Fibroblast of skin of back (primary cell): ENCODE measurements at regions not wholly inside any gene's neighbourhood (a gene's known extent, or its start where the extent isn't known, plus 50 kb on each side); places are given as distances from the start of the nearest gene placed in this dataset.

ENCODE experiments used
- DNase-seq: peaks from one replicate; pipeline ENCODE4 v3.0.0-alpha.2; 2013

DNA sequence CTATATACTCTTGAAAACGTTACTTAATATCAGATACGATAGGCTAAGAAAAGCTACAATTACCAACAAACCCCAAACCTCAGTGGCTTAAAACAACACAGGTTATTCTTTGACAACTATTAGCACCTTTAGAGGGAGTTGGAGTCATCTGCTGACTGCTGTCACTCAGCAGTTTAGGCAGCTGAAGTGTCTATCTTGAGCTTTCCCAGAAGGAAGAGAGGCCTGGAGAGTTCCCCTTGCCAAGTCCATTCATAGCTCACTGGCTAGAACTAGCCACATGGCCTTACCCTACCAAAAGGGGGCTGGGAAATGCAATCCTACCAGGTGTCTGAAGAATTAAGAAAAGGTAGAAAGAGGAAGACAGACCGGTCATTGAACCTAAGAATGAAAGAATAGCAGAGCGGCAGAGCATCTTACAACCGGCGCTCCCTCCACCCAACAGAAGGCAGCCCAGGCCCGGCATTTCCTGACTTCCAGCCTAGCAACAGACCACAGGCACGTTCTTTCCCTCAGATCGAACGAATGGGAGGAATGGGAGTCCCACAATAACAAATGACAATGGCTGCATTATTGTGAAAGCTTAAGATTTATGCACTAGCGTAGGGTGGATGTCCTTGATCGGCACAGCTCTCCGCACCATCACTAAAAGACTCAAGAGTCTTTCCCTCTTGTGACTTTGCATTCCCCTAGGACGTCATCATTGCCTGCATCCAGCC lies 211.2 kb upstream of the CTAGE1 start:
- no peak for DNase-seq

DNA sequence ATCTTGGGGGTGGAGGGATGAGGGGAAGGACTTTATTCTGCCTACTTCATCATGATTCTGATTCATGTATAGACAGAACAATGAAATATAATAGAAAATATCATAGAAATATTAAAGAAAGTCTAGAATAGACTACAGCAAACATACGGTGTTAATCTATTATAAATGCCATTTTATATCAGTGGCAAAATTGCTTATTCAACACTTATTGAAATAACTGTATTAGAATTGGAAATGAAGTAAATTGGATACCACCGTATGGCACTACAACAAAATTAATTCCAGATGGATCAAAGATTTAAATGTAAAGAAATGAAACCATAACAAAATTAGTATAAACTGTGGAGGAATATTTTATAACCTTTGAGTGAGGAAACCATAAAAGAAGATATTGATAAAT lies 213.3 kb upstream of the CTAGE1 start:
- DNase-seq: no peak

DNA sequence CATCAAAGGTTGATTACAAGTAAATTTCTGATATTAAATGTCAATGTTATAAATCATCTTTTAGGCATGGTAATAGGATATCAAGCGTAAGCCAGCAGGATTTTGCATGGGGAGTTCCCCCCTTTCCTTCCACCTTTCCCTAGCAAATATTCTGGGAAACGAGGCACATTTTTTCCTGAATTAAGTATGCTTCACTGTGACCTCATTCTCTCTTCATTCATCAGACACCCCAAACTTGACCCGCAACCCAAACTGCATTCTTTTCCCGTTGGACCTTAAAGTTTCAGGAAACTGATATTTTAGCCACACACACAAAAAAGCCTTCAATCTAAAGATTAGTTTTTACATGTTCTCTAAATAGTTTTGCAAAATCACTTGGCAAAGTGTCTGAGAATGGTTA lies 214.5 kb upstream of the CTAGE1 start:
- no peak for DNase-seq

DNA sequence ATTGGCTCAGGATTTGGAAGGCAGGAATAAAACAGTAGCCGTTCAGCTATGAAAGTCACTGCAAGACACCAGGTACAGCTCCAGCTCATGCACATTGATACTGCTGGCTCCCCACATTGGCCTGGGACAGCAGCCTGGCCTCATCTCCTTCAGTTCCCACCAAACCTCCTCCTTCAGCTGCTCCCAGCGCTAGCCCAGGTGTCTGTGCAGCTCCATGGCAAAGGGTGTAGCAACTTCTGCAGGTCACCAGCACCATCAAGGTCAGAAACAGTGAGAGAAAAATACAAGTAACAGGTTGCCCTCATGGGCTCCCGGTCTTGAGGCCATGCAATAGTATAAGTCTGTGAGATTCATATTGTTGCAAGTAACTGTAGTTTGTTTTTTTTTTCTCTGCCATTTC lies 216.7 kb upstream of the CTAGE1 start:
- DNase-seq: no peak

DNA sequence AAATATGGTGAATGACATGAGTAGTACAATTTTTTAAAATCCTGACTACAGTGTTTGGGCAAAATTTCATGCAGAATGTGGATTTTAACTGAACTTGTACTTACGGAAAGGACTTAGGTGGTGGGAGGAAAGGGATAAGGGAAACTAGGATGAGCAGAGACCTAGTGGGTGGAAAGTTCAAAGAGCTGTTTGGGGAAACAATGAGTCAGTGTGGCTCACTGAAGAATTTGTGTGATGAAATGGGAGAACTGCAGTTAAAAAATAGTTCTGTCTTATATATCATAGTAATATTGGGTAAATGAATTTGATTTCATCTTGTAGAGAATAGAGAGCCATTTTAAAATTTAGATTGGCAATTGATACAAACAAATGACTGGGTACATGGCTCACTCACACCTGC lies 220.1 kb upstream of the CTAGE1 start:
- DNase-seq: peak; percentile 68

DNA sequence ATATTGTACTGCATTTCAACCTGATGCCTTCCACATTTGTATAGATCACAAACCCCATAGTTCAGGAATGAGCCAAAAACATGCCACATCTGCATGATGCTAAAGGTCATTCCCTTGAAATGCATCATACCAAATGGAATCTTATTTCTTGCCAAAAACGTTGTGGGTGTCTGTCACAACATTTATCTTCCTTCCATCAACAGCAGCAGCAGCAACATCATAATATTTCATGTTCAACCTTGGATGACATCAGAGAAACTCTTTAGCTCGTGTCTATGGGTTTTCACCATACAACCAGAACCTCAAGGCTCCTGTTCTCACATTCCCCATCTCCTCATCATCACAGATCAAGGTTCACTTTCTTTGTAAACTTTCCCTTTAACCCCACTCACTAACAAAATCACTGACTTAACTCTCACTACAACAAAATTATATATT lies 221.3 kb upstream of the CTAGE1 start:
- DNase-seq: peak; percentile 93

DNA sequence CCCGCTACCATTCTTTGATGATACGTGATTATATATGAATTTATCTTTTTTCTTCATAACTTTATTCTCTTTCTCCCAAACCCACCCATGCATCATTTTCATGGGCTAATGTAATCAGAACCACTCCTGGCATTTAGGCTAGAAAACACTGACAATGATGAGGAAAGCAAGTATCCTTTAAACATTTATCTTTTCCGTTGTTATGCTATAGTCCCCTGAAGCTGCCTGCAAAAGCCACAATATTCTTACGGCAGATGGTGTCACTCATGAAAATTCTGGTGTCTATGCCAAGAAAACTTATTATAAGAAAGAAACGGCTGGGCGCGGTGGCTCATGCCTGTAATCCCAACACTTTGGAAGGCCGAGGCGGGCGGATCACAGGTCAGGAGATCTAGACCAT lies 221.8 kb upstream of the CTAGE1 start:
- DNase-seq: peak; percentile 38

DNA sequence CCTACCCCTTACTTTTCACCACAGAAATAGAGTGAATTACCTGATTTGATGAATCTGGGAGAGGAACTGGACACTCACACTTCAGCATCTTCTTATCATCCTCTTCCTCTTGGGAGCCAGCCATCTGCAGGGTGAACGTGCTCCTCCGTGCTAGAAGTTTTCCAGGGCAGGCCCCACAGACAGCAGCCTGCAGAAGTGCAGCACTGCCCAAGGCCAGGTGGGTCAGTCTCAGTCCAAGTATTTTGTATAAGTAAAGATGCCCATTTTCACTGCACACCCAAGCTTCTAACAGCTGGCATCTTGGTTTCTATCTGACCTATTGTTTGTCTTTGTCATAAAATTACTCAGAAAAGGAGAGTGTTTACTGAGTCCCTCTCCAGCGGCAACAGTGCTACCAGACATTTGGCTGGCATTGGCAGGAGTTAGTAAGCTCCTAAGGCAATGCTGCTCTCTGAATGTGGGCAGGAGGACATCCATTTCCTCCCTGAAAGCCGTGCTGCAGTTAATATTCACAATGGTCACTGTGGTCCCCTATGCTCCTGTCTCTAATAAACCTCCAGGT lies 222.6 kb upstream of the CTAGE1 start:
- no peak for DNase-seq

DNA sequence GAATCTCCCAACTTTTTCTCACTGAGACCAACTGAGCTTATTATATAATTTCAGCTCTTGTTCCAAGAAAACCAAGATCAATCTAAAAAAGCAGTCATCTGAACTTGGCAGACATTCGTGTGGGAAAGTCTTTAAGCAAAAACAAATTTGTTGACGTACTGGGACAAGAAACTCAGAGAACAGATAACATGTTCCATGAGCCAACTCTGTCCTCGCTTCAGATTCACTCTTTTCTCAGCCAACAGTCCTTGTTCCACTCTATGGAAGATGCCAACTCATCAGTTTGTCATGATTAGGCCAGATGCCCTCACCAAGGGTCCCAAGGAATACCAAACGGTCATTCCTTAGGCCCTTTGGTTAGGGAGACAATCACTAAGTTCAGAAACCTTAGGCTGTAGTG lies 224.2 kb upstream of the CTAGE1 start:
- no peak for DNase-seq

DNA sequence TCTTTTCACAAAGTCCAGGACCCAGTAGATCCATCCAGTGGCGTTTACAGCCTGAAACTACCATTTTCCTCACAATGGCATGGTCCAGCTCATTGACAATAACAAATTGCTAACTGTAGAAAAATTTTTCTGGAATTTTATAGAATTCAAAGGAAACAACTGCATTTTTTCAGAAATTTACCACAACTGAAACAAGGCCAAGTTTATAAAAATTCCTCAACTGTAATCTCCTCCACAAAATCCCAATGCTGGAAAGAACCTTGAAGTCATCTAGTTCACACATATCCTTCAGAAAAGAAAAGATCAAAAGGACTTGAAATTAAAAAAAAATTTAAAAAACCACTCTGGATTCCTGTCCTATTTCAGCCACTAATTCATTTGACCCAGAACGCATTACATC lies 226.0 kb upstream of the CTAGE1 start:
- peak; percentile 50 for DNase-seq

DNA sequence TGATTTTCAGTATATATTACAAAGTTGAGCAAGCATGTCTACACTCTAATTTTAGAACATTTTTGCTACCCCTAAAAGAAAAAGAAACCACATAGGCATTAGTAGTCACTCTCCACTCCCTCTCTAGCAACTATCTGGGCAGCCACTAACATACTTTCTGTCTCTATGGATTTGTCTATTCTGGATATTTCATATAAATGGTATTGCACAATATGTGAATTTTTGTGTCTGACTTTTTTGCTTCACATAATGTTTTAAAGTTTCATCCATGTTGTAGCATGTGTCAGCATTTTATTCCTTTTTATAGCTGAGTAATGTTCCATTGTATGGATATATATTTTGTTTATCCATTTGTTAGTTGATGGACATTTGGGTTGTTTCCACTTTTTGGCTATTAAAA lies 232.5 kb upstream of the CTAGE1 start:
- DNase-seq: peak; percentile 67

DNA sequence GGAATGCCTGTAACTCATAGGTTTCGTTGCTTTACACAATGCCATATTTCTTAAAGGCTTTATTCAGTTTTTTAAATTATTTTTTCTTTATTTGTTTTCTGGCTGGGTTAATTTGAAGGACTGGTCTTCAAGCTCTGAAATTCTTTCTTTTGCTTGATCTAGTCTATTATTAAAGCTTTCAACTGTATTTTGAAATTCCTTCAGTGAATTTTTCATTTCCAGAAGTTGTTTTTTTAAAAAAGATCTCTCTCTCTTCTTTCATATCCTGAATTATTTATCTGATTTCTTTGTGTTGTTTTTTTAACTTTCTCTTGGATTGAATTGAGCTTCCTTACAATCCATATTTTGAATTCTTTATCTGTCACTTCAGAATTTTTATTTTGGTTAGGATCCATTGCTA lies 239.9 kb upstream of the CTAGE1 start:
- no peak for DNase-seq

DNA sequence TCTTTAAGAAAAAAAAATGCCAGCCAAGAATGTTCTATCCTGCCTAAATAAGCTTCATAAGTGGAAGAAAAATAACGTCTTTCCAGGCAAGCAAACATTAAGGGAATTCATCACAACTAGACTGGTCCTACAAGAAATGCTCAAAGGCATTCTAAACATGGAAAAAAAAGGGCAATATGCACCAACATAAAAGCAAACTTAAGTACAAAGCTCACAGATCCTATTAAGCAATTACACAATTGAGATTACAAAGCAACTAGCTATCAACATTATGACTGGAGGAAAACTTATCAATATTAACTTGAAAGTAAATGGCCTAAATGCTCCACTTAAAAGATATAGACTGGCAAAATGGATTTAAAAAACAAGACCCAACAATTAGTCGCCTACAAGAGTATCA lies 240.6 kb upstream of the CTAGE1 start:
- no peak for DNase-seq

DNA sequence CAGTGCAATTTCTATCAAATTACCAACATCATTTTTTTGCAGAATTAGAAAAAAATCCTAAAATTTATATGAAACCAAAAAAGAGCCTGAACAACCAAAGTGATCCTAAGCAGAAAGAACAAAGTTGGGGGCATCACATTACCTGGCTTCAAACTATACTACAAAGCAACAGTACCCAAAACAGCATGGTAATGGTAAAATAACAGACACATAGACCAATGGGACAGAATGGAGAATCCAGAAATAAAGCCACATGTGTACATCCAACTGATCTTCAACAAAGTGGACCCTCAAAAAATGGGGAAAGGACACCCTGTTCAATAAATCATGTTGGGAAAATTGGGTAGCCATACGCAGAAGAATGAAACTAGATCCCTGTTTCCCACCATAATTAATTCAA lies 245.7 kb upstream of the CTAGE1 start:
- DNase-seq: no peak

DNA sequence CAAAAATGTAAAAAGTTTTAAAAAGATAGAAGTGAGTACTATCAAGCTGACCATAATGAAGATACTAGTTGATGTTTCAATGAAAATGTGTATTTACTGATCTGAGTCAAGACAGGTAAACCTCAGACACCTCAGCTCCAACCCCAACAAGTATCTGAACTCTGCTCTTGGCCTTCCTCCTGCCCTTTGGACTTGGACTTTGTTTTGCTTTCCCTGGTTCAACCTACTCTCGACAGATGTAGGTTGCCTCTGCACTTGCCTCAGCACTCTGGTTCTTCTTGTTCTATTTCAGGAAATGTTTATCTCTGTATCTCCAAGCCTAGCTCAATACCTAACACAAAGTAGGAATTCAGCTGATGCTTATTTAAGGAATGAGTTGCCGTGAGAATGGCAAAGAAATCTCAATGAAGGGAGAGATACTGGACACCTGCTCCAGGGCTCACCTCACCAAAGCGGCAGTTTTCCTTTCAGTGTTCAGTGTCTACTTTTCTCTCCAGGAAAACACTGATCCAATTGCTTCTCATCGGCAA lies 248.8 kb upstream of the CTAGE1 start:
- no peak for DNase-seq

DNA sequence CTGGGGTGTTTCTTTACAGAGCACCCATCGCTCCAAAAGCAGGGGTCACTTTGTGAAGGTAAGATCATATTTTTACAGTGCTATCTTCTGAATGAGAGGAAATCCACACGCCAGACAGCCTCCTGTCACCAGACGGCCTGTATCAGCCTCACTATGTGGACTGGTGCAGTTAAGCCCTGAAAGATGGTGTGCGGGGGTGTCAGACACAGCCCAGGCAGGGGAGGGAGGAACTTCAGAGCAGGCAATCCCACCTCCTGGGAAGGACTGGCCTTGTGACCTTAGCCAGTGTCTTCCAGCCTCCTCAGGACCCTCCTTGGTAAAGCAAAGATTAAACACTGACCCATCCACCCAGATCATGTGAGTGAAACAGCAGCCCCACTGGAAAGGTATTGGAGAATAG lies 249.4 kb upstream of the CTAGE1 start:
- no peak for DNase-seq

DNA sequence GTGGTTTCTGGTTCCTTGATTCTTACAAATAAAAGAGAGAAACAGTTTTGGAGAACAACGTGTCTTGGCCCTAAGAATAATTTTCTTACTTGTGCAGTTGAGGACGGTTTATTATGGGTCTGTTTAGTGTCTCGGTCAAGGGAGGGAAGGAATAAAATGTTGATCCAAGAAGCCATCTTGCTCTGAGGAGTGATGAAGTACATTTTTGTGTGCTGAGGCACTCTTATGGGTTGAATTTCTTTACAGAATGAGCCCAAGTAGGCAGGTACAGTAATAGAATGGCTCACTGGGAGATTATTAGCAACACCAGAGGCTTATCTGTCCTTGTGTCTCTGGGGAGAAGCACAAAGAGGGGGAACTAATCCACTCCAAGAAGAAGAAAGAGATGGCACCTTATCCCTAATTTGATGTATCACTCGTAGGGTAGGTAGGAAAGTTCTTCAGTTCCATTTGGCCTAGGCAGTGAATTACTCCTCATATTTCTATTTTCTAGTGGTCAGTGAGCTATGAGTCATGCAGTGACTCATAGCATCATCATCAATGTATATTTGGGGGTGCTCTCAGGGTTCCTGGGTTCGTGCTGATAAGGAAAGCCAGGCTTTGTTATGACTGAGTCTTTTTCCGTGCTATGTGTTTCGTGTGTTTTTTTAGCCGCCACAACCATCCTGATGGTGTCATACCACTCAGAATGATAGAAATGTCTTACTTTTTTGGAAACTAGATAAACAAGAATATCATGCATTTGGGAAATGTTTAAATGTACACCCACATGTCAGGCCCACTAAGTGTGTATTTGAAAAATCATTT lies 250.1 kb upstream of the CTAGE1 start:
- DNase-seq: peak; percentile 99

DNA sequence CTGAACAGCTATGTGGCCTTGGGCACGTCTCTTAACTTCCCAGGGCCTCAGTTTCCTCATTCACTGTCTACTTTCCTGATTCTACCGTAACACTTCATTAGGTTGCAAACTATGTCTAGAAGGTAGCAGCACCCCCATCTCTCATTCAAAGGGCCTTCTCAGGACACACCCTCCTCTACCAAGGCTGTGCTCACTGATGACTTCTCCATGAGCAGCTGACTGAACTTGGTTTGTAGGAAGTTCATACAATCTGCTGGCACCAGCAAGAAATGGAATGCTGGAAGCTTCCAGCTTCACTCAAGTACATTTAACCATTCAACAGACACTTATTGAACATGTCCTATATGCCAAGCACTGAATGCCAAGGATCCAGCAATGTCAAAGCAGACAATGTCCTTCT lies 250.8 kb upstream of the CTAGE1 start:
- peak; percentile 57 for DNase-seq

DNA sequence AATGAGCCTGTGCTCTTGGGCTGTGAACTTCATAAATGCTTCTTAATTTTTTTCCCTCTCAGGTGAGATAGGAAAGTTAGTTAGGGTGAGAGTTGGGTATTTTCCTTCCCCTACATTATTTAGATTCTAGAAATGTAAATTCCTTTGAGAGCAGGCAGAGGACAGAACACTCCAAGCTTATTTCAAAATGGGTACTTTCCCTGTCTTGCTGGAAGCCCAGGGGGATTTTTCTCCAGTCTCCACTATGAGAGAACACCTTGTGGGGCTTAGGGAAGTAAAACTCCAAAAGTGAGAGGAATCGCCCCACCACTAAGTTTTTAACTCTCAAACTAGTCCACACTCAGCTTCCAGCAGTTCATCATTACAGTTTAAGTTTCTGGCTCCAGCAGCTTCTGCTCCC lies 253.2 kb upstream of the CTAGE1 start:
- DNase-seq: no peak

DNA sequence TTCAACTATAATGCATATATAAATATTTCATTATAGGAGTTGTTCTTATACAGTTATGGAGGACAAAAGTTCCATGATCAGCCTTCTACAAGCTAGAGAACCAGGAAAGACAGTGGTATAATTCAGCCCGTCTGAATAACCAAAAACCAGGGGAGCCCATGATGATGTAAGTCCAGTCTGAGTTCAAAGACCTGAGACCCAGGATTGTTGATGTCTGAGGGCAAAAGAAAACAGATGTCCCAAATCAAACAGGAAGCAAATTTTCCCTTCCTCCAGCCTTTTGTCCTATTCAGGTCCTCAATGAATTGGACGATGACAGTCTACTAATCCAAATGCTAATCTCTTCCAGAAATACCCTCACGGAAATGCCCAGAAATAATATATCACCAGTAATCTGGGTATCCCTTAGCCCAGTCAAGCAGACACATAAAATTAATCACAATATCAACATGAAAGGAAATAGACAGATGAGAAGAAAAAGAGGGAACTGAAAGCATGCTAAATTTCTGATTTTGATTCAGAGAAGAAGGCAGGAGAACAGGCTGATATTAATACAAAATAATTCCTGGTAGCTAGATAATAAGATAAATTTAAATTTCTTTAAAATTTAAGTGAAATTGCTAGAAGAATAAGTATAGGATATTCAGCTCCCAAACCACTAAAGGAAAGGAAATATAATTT lies 255.6 kb upstream of the CTAGE1 start:
- DNase-seq: no peak

DNA sequence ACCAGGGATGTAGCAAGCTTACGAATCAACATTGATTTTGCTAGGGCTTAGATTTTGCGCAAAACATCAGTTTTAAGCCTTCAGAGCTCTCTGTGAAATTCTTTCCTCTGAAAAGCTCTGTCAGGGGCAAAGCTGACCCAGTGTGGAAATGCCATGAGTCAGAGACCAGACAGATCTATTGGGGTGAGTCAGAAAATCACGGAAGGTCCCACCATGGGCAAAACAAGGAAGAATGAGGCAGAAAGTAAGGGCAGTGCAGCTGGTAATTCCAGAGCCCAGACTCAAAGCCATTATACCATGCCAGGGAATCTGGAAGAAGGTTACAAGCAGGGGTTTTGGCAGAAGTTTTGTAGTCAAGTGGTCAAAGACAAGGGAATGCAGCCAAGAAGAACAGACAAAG lies 256.6 kb upstream of the CTAGE1 start:
- peak; percentile 94 for DNase-seq

DNA sequence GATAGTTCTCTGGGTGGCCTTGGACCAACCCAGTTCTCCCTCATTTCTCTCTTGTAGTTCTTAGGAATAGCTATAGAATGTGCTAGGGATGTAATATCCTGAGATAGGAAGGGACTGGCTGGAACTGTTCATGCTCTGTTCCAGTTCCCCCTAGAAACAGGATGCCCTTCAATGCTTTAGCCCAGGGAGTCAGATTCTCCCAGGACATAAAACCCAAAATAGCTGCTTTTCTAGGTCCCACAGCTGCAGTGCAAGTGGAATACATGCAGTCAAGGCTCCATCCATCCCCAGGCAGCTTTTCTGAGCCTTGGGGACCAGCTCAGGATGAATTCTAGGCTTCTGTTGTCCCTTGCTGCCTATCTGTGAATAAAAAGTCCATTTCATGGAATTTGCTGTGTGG lies 257.3 kb upstream of the CTAGE1 start:
- no peak for DNase-seq

DNA sequence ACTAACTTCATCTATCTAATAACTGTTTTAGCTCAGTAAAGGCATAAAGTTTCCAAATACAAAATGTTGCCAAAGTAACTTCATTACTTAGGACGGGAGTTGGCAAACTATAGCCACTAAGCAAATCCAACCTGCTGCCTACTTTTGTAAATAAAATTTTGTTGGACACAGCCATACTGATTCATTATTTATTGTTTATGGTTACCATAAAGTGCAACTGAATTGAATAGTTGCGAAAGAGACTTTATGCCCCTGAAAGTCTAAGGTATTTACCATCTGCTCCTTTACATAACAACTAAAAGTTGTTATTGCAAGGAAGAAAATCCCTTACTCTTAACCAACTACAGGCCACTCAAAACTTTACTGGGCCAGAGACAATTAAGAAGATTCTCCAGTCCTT lies 256.7 kb upstream of the RBBP8 start:
- DNase-seq: no peak
